ENCODE measurements at regions not wholly inside any gene's neighbourhood (a gene's known extent, or its start where the extent isn't known, plus 50 kb on each side); places are given as distances from the start of the nearest gene placed in this dataset.

DNA sequence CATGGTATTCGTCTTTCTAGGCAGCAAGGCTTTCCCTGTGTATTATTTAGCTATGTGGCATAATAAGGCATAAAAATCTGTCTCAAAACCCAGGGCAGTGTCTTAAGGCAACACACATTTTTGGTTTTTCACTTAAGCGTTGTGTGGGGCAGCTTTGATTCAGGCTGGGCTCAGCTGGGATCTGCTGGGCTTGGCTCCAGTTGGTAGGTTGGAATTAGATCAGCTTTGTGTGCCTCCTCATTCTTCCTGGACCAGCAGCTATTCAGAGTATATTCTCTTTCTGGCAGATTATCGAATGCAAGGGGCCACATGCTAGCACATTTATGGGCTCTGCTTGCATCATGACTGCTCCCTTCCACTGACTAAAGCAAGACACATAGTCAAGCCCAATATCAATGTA lies 487.9 kb downstream of the RFPL4B start:
- TF ChIP-seq SIN3A (IDR thresholded peaks at IDR 0.05; ENCODE audit: borderline replicate concordance, insufficient read depth, low read length): no peak
- TF ChIP-seq, protein P1, sequence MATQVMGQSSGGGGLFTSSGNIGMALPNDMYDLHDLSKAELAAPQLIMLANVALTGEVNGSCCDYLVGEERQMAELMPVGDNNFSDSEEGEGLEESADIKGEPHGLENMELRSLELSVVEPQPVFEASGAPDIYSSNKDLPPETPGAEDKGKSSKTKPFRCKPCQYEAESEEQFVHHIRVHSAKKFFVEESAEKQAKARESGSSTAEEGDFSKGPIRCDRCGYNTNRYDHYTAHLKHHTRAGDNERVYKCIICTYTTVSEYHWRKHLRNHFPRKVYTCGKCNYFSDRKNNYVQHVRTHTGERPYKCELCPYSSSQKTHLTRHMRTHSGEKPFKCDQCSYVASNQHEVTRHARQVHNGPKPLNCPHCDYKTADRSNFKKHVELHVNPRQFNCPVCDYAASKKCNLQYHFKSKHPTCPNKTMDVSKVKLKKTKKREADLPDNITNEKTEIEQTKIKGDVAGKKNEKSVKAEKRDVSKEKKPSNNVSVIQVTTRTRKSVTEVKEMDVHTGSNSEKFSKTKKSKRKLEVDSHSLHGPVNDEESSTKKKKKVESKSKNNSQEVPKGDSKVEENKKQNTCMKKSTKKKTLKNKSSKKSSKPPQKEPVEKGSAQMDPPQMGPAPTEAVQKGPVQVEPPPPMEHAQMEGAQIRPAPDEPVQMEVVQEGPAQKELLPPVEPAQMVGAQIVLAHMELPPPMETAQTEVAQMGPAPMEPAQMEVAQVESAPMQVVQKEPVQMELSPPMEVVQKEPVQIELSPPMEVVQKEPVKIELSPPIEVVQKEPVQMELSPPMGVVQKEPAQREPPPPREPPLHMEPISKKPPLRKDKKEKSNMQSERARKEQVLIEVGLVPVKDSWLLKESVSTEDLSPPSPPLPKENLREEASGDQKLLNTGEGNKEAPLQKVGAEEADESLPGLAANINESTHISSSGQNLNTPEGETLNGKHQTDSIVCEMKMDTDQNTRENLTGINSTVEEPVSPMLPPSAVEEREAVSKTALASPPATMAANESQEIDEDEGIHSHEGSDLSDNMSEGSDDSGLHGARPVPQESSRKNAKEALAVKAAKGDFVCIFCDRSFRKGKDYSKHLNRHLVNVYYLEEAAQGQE (IDR thresholded peaks at IDR 0.05; ENCODE audit: insufficient read depth in 1 of 2, low read depth in 2 of 2, low read length in 2 of 2): no peak
